HEK293 (cell line): ENCODE measurements at regions not wholly inside any gene's neighbourhood (a gene's known extent, or its start where the extent isn't known, plus 50 kb on each side); places are given as distances from the start of the nearest gene placed in this dataset.

ENCODE experiments used
- CTCF ChIA-PET: fragments of 350-600 bp; formaldehyde crosslinking; extraction: SDS; loops from one replicate; lab custom pipeline; 2021; ENCODE audit warnings: antibody characterized with exemption; lab: Yijun Ruan, JAX
- POLR2A ChIA-PET: fragments of 300-600 bp; formaldehyde crosslinking; extraction: SDS; loops from one replicate; lab custom pipeline; 2020; ENCODE audit warnings: antibody characterized with exemption, inconsistent platforms; lab: Yijun Ruan, JAX
- H3K27ac ChIP-seq: fragments of 200-500 bp; sonication (Bioruptor generic); 2 replicates; pipeline ENCODE4 v1.5.1; 2014; ENCODE audit warnings: low read depth, low read length, control low read depth, inconsistent platforms; ENCODE audit errors: extremely low read depth
- H3K36me3 ChIP-seq, 2 experiments: fragments of 200-500 bp in 1 of 2; sonication (Bioruptor generic) in 1 of 2; 1 replicate in 1 of 2; 2 replicates in 1 of 2; pipeline ENCODE4 v1.5.1; 2014 to 2017; ENCODE audit warnings: inconsistent platforms in 2 of 2, low read length in 2 of 2; ENCODE audit not compliant: control insufficient read depth in 2 of 2, insufficient read depth in 1 of 2
- H3K4me1 ChIP-seq: fragments of 200-500 bp; sonication (Bioruptor generic); 2 replicates; pipeline ENCODE4 v1.5.1; 2014; ENCODE audit warnings: mild to moderate bottlenecking, low read length, inconsistent platforms; ENCODE audit not compliant: control insufficient read depth, insufficient read depth
- H3K4me3 ChIP-seq: 2 replicates; pipeline ENCODE4 v1.5.1; 2011; ENCODE audit warnings: low read depth, mild to moderate bottlenecking, control low read depth, low read length, moderate library complexity
- H3K9me3 ChIP-seq: fragments of 200-500 bp; sonication (Bioruptor generic); 2 replicates; pipeline ENCODE4 v1.5.1; 2014; ENCODE audit warnings: low read depth, low read length, inconsistent platforms; ENCODE audit not compliant: control insufficient read depth, insufficient read depth
- BCL11A ChIP-seq: fragments of 450-650 bp; formaldehyde crosslinking; IDR thresholded peaks from 2 replicates; pipeline ENCODE4 v1.5.1; 2016; ENCODE audit warnings: low read depth, missing biosample characterization, missing genetic modification characterization
- GLI4 ChIP-seq: fragments of 450-650 bp; formaldehyde crosslinking; IDR thresholded peaks from 2 replicates; pipeline ENCODE4 v1.5.1; 2016; ENCODE audit warnings: missing biosample characterization, missing genetic modification characterization
- KLF10 ChIP-seq: fragments of 450-650 bp; IDR thresholded peaks from 2 replicates; pipeline ENCODE4 v1.5.1; 2018; ENCODE audit warnings: missing biosample characterization, mild to moderate bottlenecking, missing genetic modification characterization
- OSR2 ChIP-seq: fragments of 450-650 bp; formaldehyde crosslinking; IDR thresholded peaks from 2 replicates; pipeline ENCODE4 v1.5.1; 2016; ENCODE audit warnings: missing biosample characterization, missing genetic modification characterization
- SETDB1 ChIP-seq: IDR thresholded peaks from one replicate; pipeline ENCODE4 v1.6.1; 2017; ENCODE audit warnings: mild to moderate bottlenecking, low read length, moderate library complexity, mixed read lengths; ENCODE audit not compliant: insufficient read length
- ZNF157 ChIP-seq: fragments of 450-650 bp; formaldehyde crosslinking; IDR thresholded peaks from 2 replicates; pipeline ENCODE4 v1.5.1; 2016; ENCODE audit warnings: missing biosample characterization, missing genetic modification characterization
- ZNF184 ChIP-seq: fragments of 450-650 bp; IDR thresholded peaks from 2 replicates; pipeline ENCODE4 v1.5.1; 2018; ENCODE audit warnings: missing biosample characterization, mild to moderate bottlenecking, missing genetic modification characterization
- ZNF23 ChIP-seq: fragments of 450-650 bp; formaldehyde crosslinking; IDR thresholded peaks from 2 replicates; pipeline ENCODE4 v1.5.1; 2016; ENCODE audit warnings: missing biosample characterization, missing genetic modification characterization, borderline replicate concordance
- ZNF274 ChIP-seq, 2 experiments: fragments of 200-500 bp in 1 of 2; fragments of 450-650 bp in 1 of 2; sonication (Bioruptor generic) in 1 of 2; formaldehyde crosslinking in 1 of 2; IDR thresholded peaks; 2 replicates each; pipeline versions ENCODE4 v1.5.1 to v1.6.1; 2014 to 2016; ENCODE audit warnings: borderline replicate concordance in 1 of 2, inconsistent platforms in 1 of 2, low read length in 1 of 2, missing biosample characterization in 1 of 2, missing genetic modification characterization in 1 of 2
- ZNF366 ChIP-seq: fragments of 450-650 bp; formaldehyde crosslinking; conservative IDR thresholded peaks from 2 replicates; pipeline ENCODE4 v1.5.1; 2016; ENCODE audit warnings: missing biosample characterization, missing genetic modification characterization
- ZNF510 ChIP-seq: fragments of 450-650 bp; formaldehyde crosslinking; IDR thresholded peaks from 2 replicates; pipeline ENCODE4 v1.5.1; 2018; ENCODE audit warnings: mild to moderate bottlenecking, missing genetic modification characterization, missing biosample characterization; ENCODE audit not compliant: insufficient replicate concordance
- ZNF555 ChIP-seq: fragments of 450-650 bp; formaldehyde crosslinking; conservative IDR thresholded peaks from 2 replicates; pipeline ENCODE4 v1.5.1; 2017; ENCODE audit warnings: missing biosample characterization, mild to moderate bottlenecking, missing genetic modification characterization, inconsistent platforms
- ZNF585B ChIP-seq: fragments of 450-650 bp; formaldehyde crosslinking; IDR thresholded peaks from 2 replicates; pipeline ENCODE4 v1.5.1; 2016; ENCODE audit warnings: missing biosample characterization, missing genetic modification characterization
- ZNF660 ChIP-seq: fragments of 450-650 bp; IDR thresholded peaks from 2 replicates; pipeline ENCODE4 v1.5.1; 2018; ENCODE audit warnings: missing biosample characterization, mild to moderate bottlenecking, missing genetic modification characterization
- TF ChIP-seq, protein P1 (sequence below): fragments of 450-650 bp; IDR thresholded peaks from 2 replicates; pipeline ENCODE4 v1.5.1; 2018; ENCODE audit warnings: missing biosample characterization, missing genetic modification characterization
- TF ChIP-seq, protein P2 (sequence below): fragments of 450-650 bp; formaldehyde crosslinking; IDR thresholded peaks from 2 replicates; pipeline ENCODE4 v1.5.1; 2016; ENCODE audit warnings: missing biosample characterization, missing genetic modification characterization
- TF ChIP-seq, protein P3 (sequence below): fragments of 450-650 bp; formaldehyde crosslinking; IDR thresholded peaks from 2 replicates; pipeline ENCODE4 v1.5.1; 2016; ENCODE audit warnings: missing biosample characterization, missing genetic modification characterization
- TF ChIP-seq, protein P4 (sequence below): fragments of 450-650 bp; formaldehyde crosslinking; IDR thresholded peaks from 2 replicates; pipeline ENCODE4 v1.5.1; 2017; ENCODE audit warnings: missing biosample characterization, missing genetic modification characterization
- TF ChIP-seq, protein P5 (sequence below): fragments of 450-650 bp; formaldehyde crosslinking; IDR thresholded peaks from 2 replicates; pipeline ENCODE4 v1.5.1; 2016; ENCODE audit warnings: missing biosample characterization, missing genetic modification characterization

DNA sequence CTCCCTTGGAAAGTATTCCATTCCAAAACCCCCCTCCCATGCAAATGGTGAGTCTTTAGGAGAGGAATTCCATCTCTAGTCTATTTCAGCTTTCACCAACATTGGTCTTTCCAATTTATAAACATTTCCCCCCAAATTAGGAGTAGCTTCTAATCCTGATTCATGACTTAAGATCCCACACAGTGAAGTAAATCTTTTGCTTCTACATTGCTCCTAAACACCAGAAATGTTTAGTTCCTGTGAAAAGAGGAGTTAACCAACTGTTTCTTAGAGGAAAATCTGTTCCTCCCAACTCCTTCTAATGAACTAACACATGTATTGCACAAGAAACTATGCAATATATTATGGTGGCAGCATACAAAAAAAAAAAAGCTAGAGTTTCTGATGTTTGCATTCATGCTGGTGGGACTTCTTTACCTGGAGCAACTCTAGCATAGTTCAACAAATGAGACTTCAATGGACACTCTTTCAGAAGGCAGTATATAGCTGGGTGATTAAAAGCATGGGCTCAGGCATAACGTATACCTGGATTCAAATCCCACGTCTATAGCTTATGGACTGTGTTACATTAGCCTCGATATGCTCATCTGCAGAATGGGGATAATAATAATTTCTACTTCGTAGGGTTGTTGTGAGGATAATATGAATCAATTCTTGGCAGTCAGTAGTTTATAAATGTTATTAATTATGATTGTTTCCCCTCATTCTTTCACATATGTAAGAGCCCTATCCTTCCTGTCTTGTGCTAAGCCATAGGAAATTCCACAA is 131.6 kb upstream of the TMEM164 start:
- H3K4me3 ChIP-seq, result no peak overlapping the region
- ChIA-PET CTCF (interaction anchor here (0.6 to 1.9 kb wide), 9 partner anchors 11 to 158 kb away, joined by 3 to 12 read pairs (median 4); no protein-coding TSS in a partner anchor), POLR2A (no interaction called here)
- H3K36me3 ChIP-seq, result no peaks in the 10 kb centered on the region
- TF ChIP-seq ZNF585B (tag by site-specific recombination) (no peak), BCL11A (tag by site-specific recombination) (no peak), SETDB1 (no peak), GLI4 (tag by site-specific recombination) (no peak), ZNF157 (no peak), ZNF23 (tag by site-specific recombination) (no peak)
- TF ChIP-seq, protein P1, sequence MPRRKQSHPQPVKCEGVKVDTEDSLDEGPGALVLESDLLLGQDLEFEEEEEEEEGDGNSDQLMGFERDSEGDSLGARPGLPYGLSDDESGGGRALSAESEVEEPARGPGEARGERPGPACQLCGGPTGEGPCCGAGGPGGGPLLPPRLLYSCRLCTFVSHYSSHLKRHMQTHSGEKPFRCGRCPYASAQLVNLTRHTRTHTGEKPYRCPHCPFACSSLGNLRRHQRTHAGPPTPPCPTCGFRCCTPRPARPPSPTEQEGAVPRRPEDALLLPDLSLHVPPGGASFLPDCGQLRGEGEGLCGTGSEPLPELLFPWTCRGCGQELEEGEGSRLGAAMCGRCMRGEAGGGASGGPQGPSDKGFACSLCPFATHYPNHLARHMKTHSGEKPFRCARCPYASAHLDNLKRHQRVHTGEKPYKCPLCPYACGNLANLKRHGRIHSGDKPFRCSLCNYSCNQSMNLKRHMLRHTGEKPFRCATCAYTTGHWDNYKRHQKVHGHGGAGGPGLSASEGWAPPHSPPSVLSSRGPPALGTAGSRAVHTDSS, result no peak
- TF ChIP-seq, protein P2, sequence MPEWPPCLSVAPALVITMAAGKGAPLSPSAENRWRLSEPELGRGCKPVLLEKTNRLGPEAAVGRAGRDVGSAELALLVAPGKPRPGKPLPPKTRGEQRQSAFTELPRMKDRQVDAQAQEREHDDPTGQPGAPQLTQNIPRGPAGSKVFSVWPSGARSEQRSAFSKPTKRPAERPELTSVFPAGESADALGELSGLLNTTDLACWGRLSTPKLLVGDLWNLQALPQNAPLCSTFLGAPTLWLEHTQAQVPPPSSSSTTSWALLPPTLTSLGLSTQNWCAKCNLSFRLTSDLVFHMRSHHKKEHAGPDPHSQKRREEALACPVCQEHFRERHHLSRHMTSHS (tag by site-specific recombination), result no peak
- no peaks in the 10 kb centered on the region; the same call in 1 of the 2 replicates for H3K4me1 ChIP-seq
- H3K9me3 ChIP-seq, result no peaks in the 10 kb centered on the region
- H3K27ac ChIP-seq, result no peak overlapping the region

DNA sequence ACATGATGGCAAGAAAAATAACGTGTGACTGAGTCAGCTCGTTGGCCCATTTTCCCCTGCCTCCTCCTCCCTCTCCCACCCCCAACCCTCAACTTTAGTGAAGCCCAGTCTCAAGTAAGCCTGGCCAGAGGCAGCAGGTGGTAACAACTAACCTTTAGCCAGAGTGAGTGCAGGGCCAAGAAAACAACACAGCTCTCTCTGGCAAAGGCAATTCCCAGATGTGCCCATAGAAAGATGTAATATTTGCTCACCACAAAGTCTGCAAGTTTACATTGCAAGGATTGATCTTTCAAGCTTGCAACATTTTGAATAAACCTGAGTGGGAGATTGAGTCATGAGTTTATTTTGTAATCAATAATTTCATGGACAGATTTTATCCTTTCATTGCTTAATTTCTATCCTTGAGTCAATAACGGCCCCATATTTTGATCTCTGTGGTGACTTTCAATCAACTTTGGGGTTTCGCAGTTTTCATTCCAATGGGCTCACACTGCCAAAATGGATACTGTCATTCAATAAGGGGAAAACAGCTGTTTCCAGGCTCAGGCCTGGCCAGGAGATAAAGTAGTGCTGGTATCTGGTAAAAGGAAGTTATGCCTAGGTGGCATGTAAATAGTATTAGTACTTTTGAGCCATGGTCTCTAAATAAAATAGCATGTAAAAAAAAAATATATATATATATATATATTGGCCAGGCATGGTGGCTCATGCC is 130.7 kb upstream of the TMEM164 start:
- no peak for TF ChIP-seq ZNF660 (tag by site-specific recombination)
- TF ChIP-seq ZNF510 (tag by site-specific recombination), result no peak
- POLR2A ChIA-PET, result no interaction called here
- CTCF ChIA-PET, result interaction anchor here (1.0 to 1.9 kb wide), 6 partner anchors 12 to 159 kb away, joined by 3 to 12 read pairs (median 4); no protein-coding TSS in a partner anchor
- H3K36me3 ChIP-seq, result no peaks in the 10 kb centered on the region
- H3K4me3 ChIP-seq, result no peak overlapping the region
- H3K4me1 ChIP-seq, result no peaks in the 10 kb centered on the region; the same call in 1 of the 2 replicates
- H3K9me3 ChIP-seq, result no peaks in the 10 kb centered on the region
- H3K27ac ChIP-seq, result no peak overlapping the region

DNA sequence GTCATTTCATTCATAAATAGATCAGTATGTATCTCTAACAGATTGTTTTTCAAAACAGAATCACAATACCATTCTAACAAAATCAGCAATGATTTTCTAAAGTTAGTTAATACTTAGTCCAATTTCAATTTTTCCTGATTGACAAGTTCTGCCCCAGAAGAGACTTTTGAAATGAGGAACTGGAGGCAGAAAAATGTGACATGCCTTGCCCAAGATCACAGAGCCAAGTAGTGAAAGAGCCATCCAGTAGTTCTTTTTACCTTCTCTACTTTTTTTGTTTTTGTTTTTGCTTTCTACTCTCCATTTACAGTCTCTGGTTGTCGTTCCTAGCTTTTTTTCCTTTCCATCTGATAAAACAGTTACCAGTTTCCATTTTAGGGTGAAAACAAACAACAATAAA is 129.3 kb upstream of the TMEM164 start:
- H3K36me3 ChIP-seq, result no peaks in the 10 kb centered on the region
- no peak overlapping the region for H3K27ac ChIP-seq
- ChIA-PET POLR2A (no interaction called here), CTCF (interaction anchor here (2.0 kb wide), 1 partner anchor 13 kb away, joined by 7 read pairs; no protein-coding TSS in a partner anchor)
- H3K4me1 ChIP-seq, result no peaks in the 10 kb centered on the region; the same call in 1 of the 2 replicates
- no peak overlapping the region for H3K4me3 ChIP-seq
- no peaks in the 10 kb centered on the region for H3K9me3 ChIP-seq
- TF ChIP-seq ZNF184 (tag by site-specific recombination) (no peak), KLF10 (no peak), ZNF274 (IDR thresholded peaks at IDR 0.05; ENCODE audit: low read length) (no peak), ZNF274 (tag by site-specific recombination; IDR thresholded peaks at IDR 0.05; ENCODE audit: borderline replicate concordance) (no peak), ZNF366 (tag by site-specific recombination) (no peak), ZNF555 (tag by site-specific recombination) (no peak), OSR2 (tag by site-specific recombination) (no peak)
- TF ChIP-seq, protein P3, sequence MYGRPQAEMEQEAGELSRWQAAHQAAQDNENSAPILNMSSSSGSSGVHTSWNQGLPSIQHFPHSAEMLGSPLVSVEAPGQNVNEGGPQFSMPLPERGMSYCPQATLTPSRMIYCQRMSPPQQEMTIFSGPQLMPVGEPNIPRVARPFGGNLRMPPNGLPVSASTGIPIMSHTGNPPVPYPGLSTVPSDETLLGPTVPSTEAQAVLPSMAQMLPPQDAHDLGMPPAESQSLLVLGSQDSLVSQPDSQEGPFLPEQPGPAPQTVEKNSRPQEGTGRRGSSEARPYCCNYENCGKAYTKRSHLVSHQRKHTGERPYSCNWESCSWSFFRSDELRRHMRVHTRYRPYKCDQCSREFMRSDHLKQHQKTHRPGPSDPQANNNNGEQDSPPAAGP (tag by site-specific recombination), result no peak
- TF ChIP-seq, protein P4, sequence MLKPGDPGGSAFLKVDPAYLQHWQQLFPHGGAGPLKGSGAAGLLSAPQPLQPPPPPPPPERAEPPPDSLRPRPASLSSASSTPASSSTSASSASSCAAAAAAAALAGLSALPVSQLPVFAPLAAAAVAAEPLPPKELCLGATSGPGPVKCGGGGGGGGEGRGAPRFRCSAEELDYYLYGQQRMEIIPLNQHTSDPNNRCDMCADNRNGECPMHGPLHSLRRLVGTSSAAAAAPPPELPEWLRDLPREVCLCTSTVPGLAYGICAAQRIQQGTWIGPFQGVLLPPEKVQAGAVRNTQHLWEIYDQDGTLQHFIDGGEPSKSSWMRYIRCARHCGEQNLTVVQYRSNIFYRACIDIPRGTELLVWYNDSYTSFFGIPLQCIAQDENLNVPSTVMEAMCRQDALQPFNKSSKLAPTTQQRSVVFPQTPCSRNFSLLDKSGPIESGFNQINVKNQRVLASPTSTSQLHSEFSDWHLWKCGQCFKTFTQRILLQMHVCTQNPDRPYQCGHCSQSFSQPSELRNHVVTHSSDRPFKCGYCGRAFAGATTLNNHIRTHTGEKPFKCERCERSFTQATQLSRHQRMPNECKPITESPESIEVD (tag by site-specific recombination), result no peak
- TF ChIP-seq, protein P5, sequence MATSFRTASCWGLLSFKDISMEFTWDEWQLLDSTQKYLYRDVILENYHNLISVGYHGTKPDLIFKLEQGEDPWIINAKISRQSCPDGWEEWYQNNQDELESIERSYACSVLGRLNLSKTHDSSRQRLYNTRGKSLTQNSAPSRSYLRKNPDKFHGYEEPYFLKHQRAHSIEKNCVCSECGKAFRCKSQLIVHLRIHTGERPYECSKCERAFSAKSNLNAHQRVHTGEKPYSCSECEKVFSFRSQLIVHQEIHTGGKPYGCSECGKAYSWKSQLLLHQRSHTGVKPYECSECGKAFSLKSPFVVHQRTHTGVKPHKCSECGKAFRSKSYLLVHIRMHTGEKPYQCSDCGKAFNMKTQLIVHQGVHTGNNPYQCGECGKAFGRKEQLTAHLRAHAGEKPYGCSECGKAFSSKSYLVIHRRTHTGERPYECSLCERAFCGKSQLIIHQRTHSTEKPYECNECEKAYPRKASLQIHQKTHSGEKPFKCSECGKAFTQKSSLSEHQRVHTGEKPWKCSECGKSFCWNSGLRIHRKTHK (tag by site-specific recombination), result no peak
